H9 (cell line): ENCODE measurements at regions not wholly inside any gene's neighbourhood (a gene's known extent, or its start where the extent isn't known, plus 50 kb on each side); places are given as distances from the start of the nearest gene placed in this dataset.

Experiments used
- DNase-seq: peaks from one replicate; pipeline ENCODE4 v3.0.0-alpha.2; 2017
- H2AFZ ChIP-seq: one replicate; pipeline ENCODE4 v1.6.1; 2013; ENCODE audit warnings: mild to moderate bottlenecking, low read length, control low read depth, moderate library complexity
- H2AK5ac ChIP-seq: 2 replicates; pipeline ENCODE4 v1.6.1; 2013; ENCODE audit warnings: low read length, control low read depth, mixed read lengths; ENCODE audit not compliant: insufficient read length
- H2BK120ac ChIP-seq: one replicate; pipeline ENCODE4 v1.6.1; 2013; ENCODE audit warnings: low read depth, mild to moderate bottlenecking, low read length, control low read depth, inconsistent platforms; ENCODE audit not compliant: poor library complexity, severe bottlenecking
- H2BK12ac ChIP-seq: 2 replicates; pipeline ENCODE4 v1.6.1; 2013; ENCODE audit warnings: low read length, control low read depth, mixed read lengths, low read depth; ENCODE audit not compliant: insufficient read length
- H2BK15ac ChIP-seq: 2 replicates; pipeline ENCODE4 v1.6.1; 2013; ENCODE audit warnings: low read depth, low read length, control low read depth
- H2BK20ac ChIP-seq: one replicate; pipeline ENCODE4 v1.6.1; 2013; ENCODE audit warnings: low read depth, mild to moderate bottlenecking, low read length, control low read depth, inconsistent platforms; ENCODE audit not compliant: poor library complexity, severe bottlenecking
- H2BK5ac ChIP-seq: 2 replicates; pipeline ENCODE4 v1.6.1; 2013; ENCODE audit warnings: low read length, control low read depth, mixed read lengths; ENCODE audit not compliant: insufficient read length
- H3K14ac ChIP-seq: 2 replicates; pipeline ENCODE4 v1.6.1; 2013; ENCODE audit warnings: low read length, control low read depth; ENCODE audit not compliant: insufficient read depth
- H3K18ac ChIP-seq: 2 replicates; pipeline ENCODE4 v1.6.1; 2013; ENCODE audit warnings: low read depth, mild to moderate bottlenecking, mixed read lengths, low read length, control low read depth; ENCODE audit not compliant: insufficient read length
- H3K23ac ChIP-seq: 2 replicates; pipeline ENCODE4 v1.6.1; 2013; ENCODE audit warnings: low read length, control low read depth, mixed read lengths, low read depth; ENCODE audit not compliant: insufficient read length
- H3K23me2 ChIP-seq: 2 replicates; pipeline ENCODE4 v1.6.1; 2013; ENCODE audit warnings: low read depth, mild to moderate bottlenecking, mixed read lengths, low read length, control low read depth; ENCODE audit not compliant: insufficient read length, poor library complexity, severe bottlenecking
- H3K27ac ChIP-seq: 2 replicates; pipeline ENCODE4 v1.5.1; 2013; ENCODE audit warnings: low read length, control low read depth, mixed read lengths, low read depth; ENCODE audit not compliant: insufficient read length
- H3K27me3 ChIP-seq: 2 replicates; pipeline ENCODE4 v1.6.1; 2013; ENCODE audit warnings: low read length, control low read depth, inconsistent platforms; ENCODE audit not compliant: insufficient read depth
- H3K4ac ChIP-seq: 2 replicates; pipeline ENCODE4 v1.6.1; 2013; ENCODE audit warnings: low read depth, mild to moderate bottlenecking, control low read depth, inconsistent platforms, low read length, moderate library complexity
- H3K4me1 ChIP-seq: 2 replicates; pipeline ENCODE4 v1.6.1; 2013; ENCODE audit warnings: low read length, control low read depth, inconsistent platforms; ENCODE audit not compliant: insufficient read depth
- H3K4me2 ChIP-seq: 2 replicates; pipeline ENCODE4 v1.6.1; 2013; ENCODE audit warnings: low read length, control low read depth, mixed read lengths; ENCODE audit not compliant: insufficient read length, insufficient read depth
- H3K56ac ChIP-seq: 2 replicates; pipeline ENCODE4 v1.6.1; 2013; ENCODE audit warnings: low read depth, mild to moderate bottlenecking, mixed read lengths, low read length, control low read depth; ENCODE audit not compliant: insufficient read length
- H3K79me1 ChIP-seq: 2 replicates; pipeline ENCODE4 v1.6.1; 2013; ENCODE audit warnings: low read depth, mild to moderate bottlenecking, moderate library complexity, low read length, control low read depth, inconsistent platforms; ENCODE audit not compliant: insufficient read depth, poor library complexity, severe bottlenecking
- H3K79me2 ChIP-seq: 2 replicates; pipeline ENCODE4 v1.6.1; 2013; ENCODE audit warnings: low read length, control low read depth, inconsistent platforms; ENCODE audit not compliant: insufficient read depth
- H3K9ac ChIP-seq: 2 replicates; pipeline ENCODE4 v1.6.1; 2013; ENCODE audit warnings: low read length, control low read depth, mixed read lengths; ENCODE audit not compliant: insufficient read length; ENCODE audit errors: extremely low read depth
- H3K9me3 ChIP-seq: one replicate; pipeline ENCODE4 v1.6.1; 2013; ENCODE audit warnings: low read depth, low read length, inconsistent platforms; ENCODE audit not compliant: control insufficient read depth
- H3T11ph ChIP-seq: one replicate; pipeline ENCODE4 v1.6.1; 2013; ENCODE audit warnings: mild to moderate bottlenecking, low read length, control low read depth, inconsistent platforms
- H4K20me1 ChIP-seq: one replicate; pipeline ENCODE4 v1.6.1; 2013; ENCODE audit not compliant: control insufficient read depth, insufficient read length, insufficient read depth
- H4K5ac ChIP-seq: 2 replicates; pipeline ENCODE4 v1.6.1; 2013; ENCODE audit warnings: low read depth, mild to moderate bottlenecking, mixed read lengths, low read length, control low read depth; ENCODE audit not compliant: insufficient read length
- H4K8ac ChIP-seq: replicated peaks from 2 replicates; pipeline ENCODE4 v1.6.1; 2013; ENCODE audit warnings: low read length, control low read depth, mixed read lengths, low read depth; ENCODE audit not compliant: insufficient read length
- H4K91ac ChIP-seq: 2 replicates; pipeline ENCODE4 v1.6.1; 2013; ENCODE audit warnings: low read depth, mild to moderate bottlenecking, moderate library complexity, mixed read lengths, low read length, control low read depth; ENCODE audit not compliant: insufficient read length
- H3K27ac Mint-ChIP-seq, 3 experiments: 2 replicates in 2 of 3; 3 replicates in 1 of 3; pipeline ENCODE4 v1.8.0; 2020 to 2021; ENCODE audit warnings: mixed read lengths in 3 of 3, mild to moderate bottlenecking in 1 of 3, moderate library complexity in 1 of 3
- H3K27me3 Mint-ChIP-seq: 2 replicates; pipeline ENCODE4 v1.8.0; 2021; ENCODE audit warnings: low read depth, mild to moderate bottlenecking, moderate library complexity, mixed read lengths
- H3K36me3 Mint-ChIP-seq, 3 experiments: 2 replicates in 2 of 3; 3 replicates in 1 of 3; pipeline ENCODE4 v1.8.0; 2020 to 2021; ENCODE audit warnings: low read depth in 3 of 3, mixed read lengths in 3 of 3; ENCODE audit not compliant: insufficient read depth in 1 of 3
- H3K4me1 Mint-ChIP-seq, 2 experiments: 2 replicates each; pipeline ENCODE4 v1.8.0; 2020; ENCODE audit warnings: mixed read lengths in 2 of 2
- H3K4me3 Mint-ChIP-seq, 2 experiments: 2 replicates in 1 of 2; 3 replicates in 1 of 2; pipeline ENCODE4 v1.8.0; 2020 to 2021; ENCODE audit warnings: mild to moderate bottlenecking in 2 of 2, mixed read lengths in 2 of 2, moderate library complexity in 1 of 2
- H3K9me3 Mint-ChIP-seq, 2 experiments: 2 replicates in 1 of 2; 3 replicates in 1 of 2; pipeline ENCODE4 v1.8.0; 2020; ENCODE audit warnings: mild to moderate bottlenecking in 2 of 2, mixed read lengths in 2 of 2, moderate library complexity in 1 of 2
- WGBS: extraction: QIAGEN DNeasy Blood & Tissue Kit; methylation state at CpG from one replicate; pipeline ENCODE4 v1.1.7; 2013; ENCODE audit warnings: missing lambda C conversion rate, low lambda C conversion rate, mixed read lengths; ENCODE audit not compliant: insufficient read length; ENCODE audit errors: extremely low coverage; 5-methylcytosine and 5-hydroxymethylcytosine counted together
- TF ChIP-seq, protein P1 (sequence below): fragments of 200-600 bp; sonication (generic); conservative IDR thresholded peaks from 3 replicates; pipeline ENCODE4 v1.8.0; 2021; ENCODE audit warnings: antibody characterized with exemption, mild to moderate bottlenecking

DNA sequence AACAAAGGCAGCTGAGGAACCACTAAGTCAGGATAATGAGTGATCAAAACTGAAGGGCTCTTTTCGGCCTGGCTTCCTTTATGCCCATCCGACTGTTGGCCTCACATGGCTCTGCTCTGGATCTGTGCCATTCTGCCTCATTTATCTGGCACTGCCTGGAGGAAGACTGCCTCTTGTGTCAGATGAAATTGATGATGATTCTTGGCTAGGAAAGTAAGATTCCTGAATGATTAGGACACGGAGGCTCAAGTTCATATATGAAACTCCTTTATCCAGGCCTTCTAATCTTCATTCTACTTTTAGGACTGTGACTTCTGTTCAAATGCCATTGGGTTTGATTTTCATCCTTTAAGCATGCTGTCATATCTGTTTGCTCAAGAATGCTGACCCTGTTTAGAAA lies 475.4 kb upstream of the RPS6KA3 start:
- Histone ChIP-seq H2BK120ac (no peak overlapping the region), H3K9me3 (peaks cover 17% of the 10 kb centered on the region), H4K8ac (no peak overlapping the region), H3K56ac (no peak overlapping the region), H4K20me1 (no peaks in the 10 kb centered on the region), H3K14ac (no peak overlapping the region), H4K5ac (no peak overlapping the region), H2BK5ac (no peak overlapping the region), H3K4me2 (no peak overlapping the region), H2AK5ac (no peak overlapping the region), H3K79me1 (no peaks in the 10 kb centered on the region), H2BK12ac (no peak overlapping the region), H3T11ph (no peak overlapping the region), H2BK15ac (no peak overlapping the region), H3K4ac (no peak overlapping the region), H3K23ac (no peak overlapping the region), H2AFZ (no peak overlapping the region), H2BK20ac (no peak overlapping the region), H4K91ac (no peak overlapping the region), H3K79me2 (no peaks in the 10 kb centered on the region), H3K18ac (no peak overlapping the region), H3K23me2 (no peaks in the 10 kb centered on the region), H3K4me1 (no peaks in the 10 kb centered on the region), H3K27ac (no peak overlapping the region), H3K9ac (no peak overlapping the region), H3K27me3 (no peaks in the 10 kb centered on the region)
- Mint-ChIP-seq H3K9me3 (peaks cover 0 to 32% of the 10 kb centered on the region in 2 experiments; a peak in 3 of 5 replicates), H3K27me3 (no peaks in the 10 kb centered on the region), H3K4me3 (no peak overlapping the region), H3K27ac (no peak overlapping the region), H3K4me1 (peaks cover 5 to 10% of the 10 kb centered on the region in 2 experiments; a peak in 3 of 4 replicates), H3K36me3 (no peaks in the 10 kb centered on the region; a peak in 1 of 7 replicates)
- TF ChIP-seq, protein P1, sequence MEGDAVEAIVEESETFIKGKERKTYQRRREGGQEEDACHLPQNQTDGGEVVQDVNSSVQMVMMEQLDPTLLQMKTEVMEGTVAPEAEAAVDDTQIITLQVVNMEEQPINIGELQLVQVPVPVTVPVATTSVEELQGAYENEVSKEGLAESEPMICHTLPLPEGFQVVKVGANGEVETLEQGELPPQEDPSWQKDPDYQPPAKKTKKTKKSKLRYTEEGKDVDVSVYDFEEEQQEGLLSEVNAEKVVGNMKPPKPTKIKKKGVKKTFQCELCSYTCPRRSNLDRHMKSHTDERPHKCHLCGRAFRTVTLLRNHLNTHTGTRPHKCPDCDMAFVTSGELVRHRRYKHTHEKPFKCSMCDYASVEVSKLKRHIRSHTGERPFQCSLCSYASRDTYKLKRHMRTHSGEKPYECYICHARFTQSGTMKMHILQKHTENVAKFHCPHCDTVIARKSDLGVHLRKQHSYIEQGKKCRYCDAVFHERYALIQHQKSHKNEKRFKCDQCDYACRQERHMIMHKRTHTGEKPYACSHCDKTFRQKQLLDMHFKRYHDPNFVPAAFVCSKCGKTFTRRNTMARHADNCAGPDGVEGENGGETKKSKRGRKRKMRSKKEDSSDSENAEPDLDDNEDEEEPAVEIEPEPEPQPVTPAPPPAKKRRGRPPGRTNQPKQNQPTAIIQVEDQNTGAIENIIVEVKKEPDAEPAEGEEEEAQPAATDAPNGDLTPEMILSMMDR, result no peak
- no CpG with 5 or more reads among the region's 3 CpGs for WGBS
- DNase-seq, result no peak
